ENCODE measurements at regions not wholly inside any gene's neighbourhood (a gene's known extent, or its start where the extent isn't known, plus 50 kb on each side); places are given as distances from the start of the nearest gene placed in this dataset.

- TF ChIP-seq CEBPZ (IDR thresholded peaks at IDR 0.05; ENCODE audit: low read length): no peak
- no peak for TF ChIP-seq CCDC6 (CRISPR knock-in tag; IDR thresholded peaks at IDR 0.05)
- no peak for TF ChIP-seq FOXK2 (IDR thresholded peaks at IDR 0.05)
- no peak for TF ChIP-seq MEIS1 (CRISPR knock-in tag; IDR thresholded peaks at IDR 0.05; ENCODE audit: borderline replicate concordance)
- TF ChIP-seq ZNF124 (CRISPR knock-in tag; IDR thresholded peaks at IDR 0.05): no peak
- no peak for TF ChIP-seq NR2F6 (IDR thresholded peaks at IDR 0.05)
- no peak for TF ChIP-seq NR2F6 (CRISPR knock-in tag; IDR thresholded peaks at IDR 0.05)
- TF ChIP-seq REXO4 (CRISPR knock-in tag; IDR thresholded peaks at IDR 0.05; ENCODE audit: borderline replicate concordance): no peak
- TF ChIP-seq PCBP2 (optimal IDR thresholded peaks at IDR 0.05; ENCODE audit: low read depth, low read length, poor library complexity, severe bottlenecking): no peak
- no peak for TF ChIP-seq AHDC1 (CRISPR knock-in tag; IDR thresholded peaks at IDR 0.05; ENCODE audit: borderline replicate concordance)
- TF ChIP-seq HMGXB4 (CRISPR knock-in tag; IDR thresholded peaks at IDR 0.05; ENCODE audit: borderline replicate concordance in 1 of 2, low read depth in 1 of 2): no peak
- TF ChIP-seq BCL6 (CRISPR knock-in tag; IDR thresholded peaks at IDR 0.05): no peak
- TF ChIP-seq ZNF552 (CRISPR knock-in tag; IDR thresholded peaks at IDR 0.05; ENCODE audit: borderline replicate concordance): no peak
These were observed 445.7 kb upstream of the CLINT1 start (continued) for GRCh38 chr5:158304607-158305006.
